H9 (cell line): ENCODE measurements at regions not wholly inside any gene's neighbourhood (a gene's known extent, or its start where the extent isn't known, plus 50 kb on each side); places are given as distances from the start of the nearest gene placed in this dataset.

Source experiments
- DNase-seq: peaks from one replicate; pipeline ENCODE4 v3.0.0-alpha.2; 2017
- H2AFZ ChIP-seq: one replicate; pipeline ENCODE4 v1.6.1; 2013; ENCODE audit warnings: mild to moderate bottlenecking, low read length, control low read depth, moderate library complexity
- H2AK5ac ChIP-seq: 2 replicates; pipeline ENCODE4 v1.6.1; 2013; ENCODE audit warnings: low read length, control low read depth, mixed read lengths; ENCODE audit not compliant: insufficient read length
- H2BK120ac ChIP-seq: one replicate; pipeline ENCODE4 v1.6.1; 2013; ENCODE audit warnings: low read depth, mild to moderate bottlenecking, low read length, control low read depth, inconsistent platforms; ENCODE audit not compliant: poor library complexity, severe bottlenecking
- H2BK12ac ChIP-seq: 2 replicates; pipeline ENCODE4 v1.6.1; 2013; ENCODE audit warnings: low read length, control low read depth, mixed read lengths, low read depth; ENCODE audit not compliant: insufficient read length
- H2BK15ac ChIP-seq: 2 replicates; pipeline ENCODE4 v1.6.1; 2013; ENCODE audit warnings: low read depth, low read length, control low read depth
- H2BK20ac ChIP-seq: one replicate; pipeline ENCODE4 v1.6.1; 2013; ENCODE audit warnings: low read depth, mild to moderate bottlenecking, low read length, control low read depth, inconsistent platforms; ENCODE audit not compliant: poor library complexity, severe bottlenecking
- H2BK5ac ChIP-seq: 2 replicates; pipeline ENCODE4 v1.6.1; 2013; ENCODE audit warnings: low read length, control low read depth, mixed read lengths; ENCODE audit not compliant: insufficient read length
- H3K14ac ChIP-seq: 2 replicates; pipeline ENCODE4 v1.6.1; 2013; ENCODE audit warnings: low read length, control low read depth; ENCODE audit not compliant: insufficient read depth
- H3K18ac ChIP-seq: 2 replicates; pipeline ENCODE4 v1.6.1; 2013; ENCODE audit warnings: low read depth, mild to moderate bottlenecking, mixed read lengths, low read length, control low read depth; ENCODE audit not compliant: insufficient read length
- H3K23ac ChIP-seq: 2 replicates; pipeline ENCODE4 v1.6.1; 2013; ENCODE audit warnings: low read length, control low read depth, mixed read lengths, low read depth; ENCODE audit not compliant: insufficient read length
- H3K23me2 ChIP-seq: 2 replicates; pipeline ENCODE4 v1.6.1; 2013; ENCODE audit warnings: low read depth, mild to moderate bottlenecking, mixed read lengths, low read length, control low read depth; ENCODE audit not compliant: insufficient read length, poor library complexity, severe bottlenecking
- H3K27ac ChIP-seq: 2 replicates; pipeline ENCODE4 v1.5.1; 2013; ENCODE audit warnings: low read length, control low read depth, mixed read lengths, low read depth; ENCODE audit not compliant: insufficient read length
- H3K27me3 ChIP-seq: 2 replicates; pipeline ENCODE4 v1.6.1; 2013; ENCODE audit warnings: low read length, control low read depth, inconsistent platforms; ENCODE audit not compliant: insufficient read depth
- H3K4ac ChIP-seq: 2 replicates; pipeline ENCODE4 v1.6.1; 2013; ENCODE audit warnings: low read depth, mild to moderate bottlenecking, control low read depth, inconsistent platforms, low read length, moderate library complexity
- H3K4me1 ChIP-seq: 2 replicates; pipeline ENCODE4 v1.6.1; 2013; ENCODE audit warnings: low read length, control low read depth, inconsistent platforms; ENCODE audit not compliant: insufficient read depth
- H3K4me2 ChIP-seq: 2 replicates; pipeline ENCODE4 v1.6.1; 2013; ENCODE audit warnings: low read length, control low read depth, mixed read lengths; ENCODE audit not compliant: insufficient read length, insufficient read depth
- H3K56ac ChIP-seq: 2 replicates; pipeline ENCODE4 v1.6.1; 2013; ENCODE audit warnings: low read depth, mild to moderate bottlenecking, mixed read lengths, low read length, control low read depth; ENCODE audit not compliant: insufficient read length
- H3K79me1 ChIP-seq: 2 replicates; pipeline ENCODE4 v1.6.1; 2013; ENCODE audit warnings: low read depth, mild to moderate bottlenecking, moderate library complexity, low read length, control low read depth, inconsistent platforms; ENCODE audit not compliant: insufficient read depth, poor library complexity, severe bottlenecking
- H3K79me2 ChIP-seq: 2 replicates; pipeline ENCODE4 v1.6.1; 2013; ENCODE audit warnings: low read length, control low read depth, inconsistent platforms; ENCODE audit not compliant: insufficient read depth
- H3K9ac ChIP-seq: 2 replicates; pipeline ENCODE4 v1.6.1; 2013; ENCODE audit warnings: low read length, control low read depth, mixed read lengths; ENCODE audit not compliant: insufficient read length; ENCODE audit errors: extremely low read depth
- H3K9me3 ChIP-seq: one replicate; pipeline ENCODE4 v1.6.1; 2013; ENCODE audit warnings: low read depth, low read length, inconsistent platforms; ENCODE audit not compliant: control insufficient read depth
- H3T11ph ChIP-seq: one replicate; pipeline ENCODE4 v1.6.1; 2013; ENCODE audit warnings: mild to moderate bottlenecking, low read length, control low read depth, inconsistent platforms
- H4K20me1 ChIP-seq: one replicate; pipeline ENCODE4 v1.6.1; 2013; ENCODE audit not compliant: control insufficient read depth, insufficient read length, insufficient read depth
- H4K5ac ChIP-seq: 2 replicates; pipeline ENCODE4 v1.6.1; 2013; ENCODE audit warnings: low read depth, mild to moderate bottlenecking, mixed read lengths, low read length, control low read depth; ENCODE audit not compliant: insufficient read length
- H4K8ac ChIP-seq: replicated peaks from 2 replicates; pipeline ENCODE4 v1.6.1; 2013; ENCODE audit warnings: low read length, control low read depth, mixed read lengths, low read depth; ENCODE audit not compliant: insufficient read length
- H4K91ac ChIP-seq: 2 replicates; pipeline ENCODE4 v1.6.1; 2013; ENCODE audit warnings: low read depth, mild to moderate bottlenecking, moderate library complexity, mixed read lengths, low read length, control low read depth; ENCODE audit not compliant: insufficient read length
- H3K27ac Mint-ChIP-seq, 3 experiments: 2 replicates in 2 of 3; 3 replicates in 1 of 3; pipeline ENCODE4 v1.8.0; 2020 to 2021; ENCODE audit warnings: mixed read lengths in 3 of 3, mild to moderate bottlenecking in 1 of 3, moderate library complexity in 1 of 3
- H3K27me3 Mint-ChIP-seq: 2 replicates; pipeline ENCODE4 v1.8.0; 2021; ENCODE audit warnings: low read depth, mild to moderate bottlenecking, moderate library complexity, mixed read lengths
- H3K36me3 Mint-ChIP-seq, 3 experiments: 2 replicates in 2 of 3; 3 replicates in 1 of 3; pipeline ENCODE4 v1.8.0; 2020 to 2021; ENCODE audit warnings: low read depth in 3 of 3, mixed read lengths in 3 of 3; ENCODE audit not compliant: insufficient read depth in 1 of 3
- H3K4me1 Mint-ChIP-seq, 2 experiments: 2 replicates each; pipeline ENCODE4 v1.8.0; 2020; ENCODE audit warnings: mixed read lengths in 2 of 2
- H3K4me3 Mint-ChIP-seq, 2 experiments: 2 replicates in 1 of 2; 3 replicates in 1 of 2; pipeline ENCODE4 v1.8.0; 2020 to 2021; ENCODE audit warnings: mild to moderate bottlenecking in 2 of 2, mixed read lengths in 2 of 2, moderate library complexity in 1 of 2
- H3K9me3 Mint-ChIP-seq, 2 experiments: 2 replicates in 1 of 2; 3 replicates in 1 of 2; pipeline ENCODE4 v1.8.0; 2020; ENCODE audit warnings: mild to moderate bottlenecking in 2 of 2, mixed read lengths in 2 of 2, moderate library complexity in 1 of 2
- CTCF ChIP-seq: fragments of 200-600 bp; sonication (generic); conservative IDR thresholded peaks from 3 replicates; pipeline ENCODE4 v1.8.0; 2021; ENCODE audit warnings: antibody characterized with exemption, mild to moderate bottlenecking
- WGBS: extraction: QIAGEN DNeasy Blood & Tissue Kit; methylation state at CpG from one replicate; pipeline ENCODE4 v1.1.7; 2013; ENCODE audit warnings: missing lambda C conversion rate, low lambda C conversion rate, mixed read lengths; ENCODE audit not compliant: insufficient read length; ENCODE audit errors: extremely low coverage; 5-methylcytosine and 5-hydroxymethylcytosine counted together

GRCh38 chr6:100166956-100167355, 172.9 kb upstream of the MCHR2 start:
- H2BK15ac ChIP-seq = no peak overlapping the region
- H4K20me1 ChIP-seq = no peaks in the 10 kb centered on the region
- no peak for TF ChIP-seq CTCF
- no peak overlapping the region for H3K18ac ChIP-seq
- no peak overlapping the region for H3K9ac ChIP-seq
- no peak overlapping the region for H3K14ac ChIP-seq
- H3K23ac ChIP-seq = no peak overlapping the region
- Mint-ChIP-seq H3K27ac (no peak overlapping the region), H3K4me1 (peaks cover 52 to 56% of the 10 kb centered on the region in 2 experiments), H3K9me3 (no peaks in the 10 kb centered on the region; a peak in 1 of 5 replicates), H3K36me3 (no peaks in the 10 kb centered on the region), H3K4me3 (no peak overlapping the region), H3K27me3 (peaks cover 11% of the 10 kb centered on the region; the same call in 1 of the 2 replicates)
- H2BK120ac ChIP-seq = no peak overlapping the region
- peaks cover 14% of the 10 kb centered on the region; the same call in 1 of the 2 replicates for H3K4me1 ChIP-seq
- no peak overlapping the region for H2BK20ac ChIP-seq
- no peaks in the 10 kb centered on the region for H3K79me2 ChIP-seq
- H4K5ac ChIP-seq = no peak overlapping the region
- WGBS = no CpG with 5 or more reads among the region's 2 CpGs
- H3K23me2 ChIP-seq = no peaks in the 10 kb centered on the region
- no peak overlapping the region for H2AK5ac ChIP-seq
- no peak overlapping the region for H3K27ac ChIP-seq
- DNase-seq = no peak
- H3K79me1 ChIP-seq = no peaks in the 10 kb centered on the region
- no peak overlapping the region for H4K91ac ChIP-seq
- H3K56ac ChIP-seq = no peak overlapping the region
- H3K4ac ChIP-seq = no peak overlapping the region
- H2BK12ac ChIP-seq = no peak overlapping the region
- H2BK5ac ChIP-seq = no peak overlapping the region
- H3T11ph ChIP-seq = no peak overlapping the region
- no peak overlapping the region for H3K4me2 ChIP-seq
- H3K9me3 ChIP-seq = no peaks in the 10 kb centered on the region
- no peaks in the 10 kb centered on the region; the same call in 1 of the 2 replicates for H3K27me3 ChIP-seq
- H4K8ac ChIP-seq = no peak overlapping the region
- H2AFZ ChIP-seq = no peak overlapping the region
